Loucy (cell line): ENCODE measurements at regions not wholly inside any gene's neighbourhood (a gene's known extent, or its start where the extent isn't known, plus 50 kb on each side); places are given as distances from the start of the nearest gene placed in this dataset.

ENCODE experiments used
- H2AFZ ChIP-seq: fragments of 200-600 bp; sonication (generic); 2 replicates; pipeline ENCODE4 v1.6.0; 2016; ENCODE audit warnings: antibody characterized with exemption, mild to moderate bottlenecking, low read length, moderate library complexity
- H3F3A ChIP-seq: fragments of 200-600 bp; 2 replicates; pipeline ENCODE4 v1.6.0; 2016; ENCODE audit warnings: antibody characterized with exemption, low read depth, mild to moderate bottlenecking
- H3K27me3 ChIP-seq: fragments of 200-600 bp; sonication (generic); 2 replicates; pipeline ENCODE4 v1.6.1; 2014; ENCODE audit warnings: low read length, mild to moderate bottlenecking; ENCODE audit not compliant: insufficient read depth, poor library complexity, severe bottlenecking
- H3K36me3 ChIP-seq: fragments of 200-600 bp; sonication (generic); 2 replicates; pipeline ENCODE4 v1.6.1; 2016; ENCODE audit warnings: low read length; ENCODE audit not compliant: insufficient read depth
- H3K4me1 ChIP-seq: fragments of 200-600 bp; sonication (generic); 2 replicates; pipeline ENCODE4 v1.5.1; 2014; ENCODE audit warnings: low read length, mild to moderate bottlenecking; ENCODE audit not compliant: insufficient read depth, poor library complexity, severe bottlenecking
- H3K4me2 ChIP-seq: fragments of 200-600 bp; sonication (generic); 2 replicates; pipeline ENCODE4 v1.6.0; 2014; ENCODE audit warnings: antibody characterized with exemption, low read length, low read depth, mild to moderate bottlenecking; ENCODE audit not compliant: poor library complexity, severe bottlenecking
- H3K4me3 ChIP-seq: fragments of 200-600 bp; sonication (generic); 2 replicates; pipeline ENCODE4 v1.5.1; 2014; ENCODE audit warnings: low read length, mild to moderate bottlenecking, mixed read lengths; ENCODE audit not compliant: poor library complexity, severe bottlenecking
- H3K79me2 ChIP-seq: fragments of 200-600 bp; sonication (generic); 2 replicates; pipeline ENCODE4 v1.6.1; 2014; ENCODE audit warnings: low read length; ENCODE audit not compliant: insufficient read depth
- H3K9ac ChIP-seq: fragments of 200-600 bp; sonication (generic); 2 replicates; pipeline ENCODE4 v1.6.0; 2014; ENCODE audit warnings: mild to moderate bottlenecking, low read depth, low read length, moderate library complexity; ENCODE audit not compliant: poor library complexity, severe bottlenecking
- H3K9me2 ChIP-seq: fragments of 200-600 bp; sonication (generic); replicated peaks from 2 replicates; pipeline ENCODE4 v1.6.1; 2016; ENCODE audit warnings: low read depth, low read length, mixed read lengths
- H3K9me3 ChIP-seq: fragments of 200-600 bp; sonication (generic); 2 replicates; pipeline ENCODE4 v1.6.1; 2014; ENCODE audit warnings: mild to moderate bottlenecking, antibody characterized with exemption, low read length, low read depth; ENCODE audit not compliant: insufficient read depth
- H4K20me1 ChIP-seq: fragments of 200-600 bp; sonication (generic); 2 replicates; pipeline ENCODE4 v1.6.0; 2014; ENCODE audit warnings: antibody characterized with exemption, low read length, mild to moderate bottlenecking; ENCODE audit not compliant: insufficient read depth, poor library complexity, severe bottlenecking
- EZH2phosphoT487 ChIP-seq: fragments of 200-600 bp; IDR thresholded peaks from 2 replicates; pipeline ENCODE4 v1.6.1; 2018; ENCODE audit warnings: antibody characterized with exemption, mild to moderate bottlenecking, moderate library complexity, borderline replicate concordance
- TF ChIP-seq, protein P1 (sequence below): fragments of 200-600 bp; sonication (generic); conservative IDR thresholded peaks from 2 replicates; pipeline ENCODE4 v1.5.1; 2014; ENCODE audit warnings: mild to moderate bottlenecking, antibody characterized with exemption, low read length

DNA sequence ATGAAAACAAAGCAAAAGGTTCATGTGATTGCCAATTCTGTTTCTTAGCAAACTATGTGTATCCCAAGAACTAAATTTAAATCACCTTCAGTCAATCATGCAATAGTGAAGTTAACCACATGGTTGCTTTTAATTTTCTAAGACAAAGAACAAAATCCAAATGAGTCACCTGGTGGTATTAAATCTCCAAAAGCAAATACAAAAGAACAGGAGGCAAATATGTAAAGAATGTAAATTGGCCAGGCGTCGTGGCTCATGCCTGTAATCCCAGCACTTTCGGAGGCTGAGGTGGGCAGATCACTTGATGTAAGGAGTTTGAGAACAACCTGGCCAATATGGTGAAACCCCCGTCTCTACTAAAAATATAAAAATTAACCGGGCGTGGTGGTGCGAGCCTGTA lies 54.2 kb upstream of the PIK3R4 start:
- TF ChIP-seq, protein P1, sequence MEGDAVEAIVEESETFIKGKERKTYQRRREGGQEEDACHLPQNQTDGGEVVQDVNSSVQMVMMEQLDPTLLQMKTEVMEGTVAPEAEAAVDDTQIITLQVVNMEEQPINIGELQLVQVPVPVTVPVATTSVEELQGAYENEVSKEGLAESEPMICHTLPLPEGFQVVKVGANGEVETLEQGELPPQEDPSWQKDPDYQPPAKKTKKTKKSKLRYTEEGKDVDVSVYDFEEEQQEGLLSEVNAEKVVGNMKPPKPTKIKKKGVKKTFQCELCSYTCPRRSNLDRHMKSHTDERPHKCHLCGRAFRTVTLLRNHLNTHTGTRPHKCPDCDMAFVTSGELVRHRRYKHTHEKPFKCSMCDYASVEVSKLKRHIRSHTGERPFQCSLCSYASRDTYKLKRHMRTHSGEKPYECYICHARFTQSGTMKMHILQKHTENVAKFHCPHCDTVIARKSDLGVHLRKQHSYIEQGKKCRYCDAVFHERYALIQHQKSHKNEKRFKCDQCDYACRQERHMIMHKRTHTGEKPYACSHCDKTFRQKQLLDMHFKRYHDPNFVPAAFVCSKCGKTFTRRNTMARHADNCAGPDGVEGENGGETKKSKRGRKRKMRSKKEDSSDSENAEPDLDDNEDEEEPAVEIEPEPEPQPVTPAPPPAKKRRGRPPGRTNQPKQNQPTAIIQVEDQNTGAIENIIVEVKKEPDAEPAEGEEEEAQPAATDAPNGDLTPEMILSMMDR: no peak
- no peak for TF ChIP-seq EZH2phosphoT487
- H3K27me3 ChIP-seq: no peaks in the 10 kb centered on the region
- no peak overlapping the region for H3K4me2 ChIP-seq
- H2AFZ ChIP-seq: no peak overlapping the region
- H3K9me2 ChIP-seq: no peaks in the 10 kb centered on the region
- H3K36me3 ChIP-seq: no peaks in the 10 kb centered on the region
- H3K4me3 ChIP-seq: no peak overlapping the region
- H3K9me3 ChIP-seq: no peaks in the 10 kb centered on the region
- H3K9ac ChIP-seq: no peak overlapping the region
- H3K4me1 ChIP-seq: no peaks in the 10 kb centered on the region
- no peaks in the 10 kb centered on the region for H4K20me1 ChIP-seq
- no peaks in the 10 kb centered on the region for H3K79me2 ChIP-seq
- H3F3A ChIP-seq: no peaks in the 10 kb centered on the region

DNA sequence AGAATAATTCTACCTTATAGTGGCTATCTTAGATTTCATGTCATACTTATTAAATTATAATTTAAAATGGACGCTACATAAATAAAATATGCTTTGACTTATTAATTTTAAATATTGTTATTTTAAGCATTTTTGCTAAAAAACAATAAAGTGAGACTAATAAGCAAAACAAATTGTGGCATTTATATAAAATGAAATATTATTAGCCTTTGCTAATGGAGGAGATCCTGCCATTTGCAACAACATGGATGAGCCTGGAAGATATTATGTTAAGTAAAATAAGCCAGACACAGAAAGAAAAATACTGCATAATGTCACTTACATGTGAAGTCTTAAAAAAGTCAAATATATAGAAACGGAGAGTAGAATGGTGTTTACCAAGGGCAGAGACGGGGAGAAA lies 54.8 kb upstream of the PIK3R4 start:
- Histone ChIP-seq H3K79me2 (no peaks in the 10 kb centered on the region), H3K9me3 (no peaks in the 10 kb centered on the region), H3K9me2 (no peaks in the 10 kb centered on the region), H3K4me2 (no peak overlapping the region), H3K27me3 (no peaks in the 10 kb centered on the region), H3F3A (no peaks in the 10 kb centered on the region), H2AFZ (no peak overlapping the region), H3K36me3 (no peaks in the 10 kb centered on the region), H4K20me1 (no peaks in the 10 kb centered on the region), H3K9ac (no peak overlapping the region), H3K4me3 (no peak overlapping the region), H3K4me1 (no peaks in the 10 kb centered on the region)
- TF ChIP-seq EZH2phosphoT487: no peak
- TF ChIP-seq, protein P1: no peak

DNA sequence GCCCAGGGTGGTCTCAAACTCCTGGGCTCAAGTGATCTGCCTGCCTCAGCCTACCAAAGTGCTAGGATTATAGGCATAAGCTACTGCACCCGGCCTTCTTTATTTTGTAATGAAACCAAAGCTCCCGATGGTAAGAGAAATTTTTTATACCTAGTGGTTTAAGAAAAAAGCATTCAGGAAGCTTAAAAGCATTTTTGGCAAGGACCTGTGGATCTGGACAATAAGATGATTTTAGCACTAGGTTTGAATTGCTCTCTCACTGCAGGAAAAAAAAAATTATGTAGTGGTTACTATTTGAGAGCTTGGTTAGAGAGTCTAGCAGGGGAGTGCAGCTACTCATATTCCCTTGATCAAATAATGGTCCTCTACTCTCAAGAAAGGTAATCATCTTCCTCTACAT lies 64.9 kb upstream of the PIK3R4 start:
- H3K9me3 ChIP-seq: no peaks in the 10 kb centered on the region
- H3K9ac ChIP-seq: no peak overlapping the region
- no peaks in the 10 kb centered on the region for H4K20me1 ChIP-seq
- H2AFZ ChIP-seq: no peak overlapping the region
- H3K36me3 ChIP-seq: no peaks in the 10 kb centered on the region
- TF ChIP-seq, protein P1: no peak
- TF ChIP-seq EZH2phosphoT487: no peak
- H3K4me1 ChIP-seq: no peaks in the 10 kb centered on the region
- no peaks in the 10 kb centered on the region for H3K9me2 ChIP-seq
- H3K27me3 ChIP-seq: no peaks in the 10 kb centered on the region
- no peak overlapping the region for H3K4me2 ChIP-seq
- H3F3A ChIP-seq: no peaks in the 10 kb centered on the region
- H3K4me3 ChIP-seq: no peak overlapping the region
- no peaks in the 10 kb centered on the region for H3K79me2 ChIP-seq
